Liver (tissue), 3 donors: ENCODE measurements at regions not wholly inside any gene's neighbourhood (a gene's known extent, or its start where the extent isn't known, plus 50 kb on each side); places are given as distances from the start of the nearest gene placed in this dataset.

ENCODE experiments used
- ATF3 ChIP-seq: IDR thresholded peaks from 2 replicates; pipeline ENCODE4 v1.6.1; 2016; ENCODE audit warnings: antibody characterized with exemption
- CTCF ChIP-seq: fragments of 150-350 bp; IDR thresholded peaks from 2 replicates; pipeline ENCODE4 v1.5.1; 2017; ENCODE audit warnings: improper control_type of control experiment, low read depth, low read length; ENCODE audit not compliant: missing input control
- FOXA2 ChIP-seq: IDR thresholded peaks from 2 replicates; pipeline ENCODE4 v1.6.1; 2016; ENCODE audit warnings: antibody characterized with exemption
- GABPA ChIP-seq, 2 donors: IDR thresholded peaks in 1 of 2; conservative IDR thresholded peaks in 1 of 2; 2 replicates each; pipeline ENCODE4 v1.6.1; 2016; ENCODE audit warnings: antibody characterized with exemption in 2 of 2, mild to moderate bottlenecking in 1 of 2, moderate library complexity in 1 of 2
- JUND ChIP-seq, 2 donors: IDR thresholded peaks; 2 replicates each; pipeline ENCODE4 v1.6.1; 2016; ENCODE audit warnings: antibody characterized with exemption in 2 of 2
- MAX ChIP-seq: IDR thresholded peaks from 2 replicates; pipeline ENCODE4 v1.6.1; 2016; ENCODE audit warnings: antibody characterized with exemption
- NR2F2 ChIP-seq: IDR thresholded peaks from 2 replicates; pipeline ENCODE4 v1.6.1; 2016; ENCODE audit warnings: antibody characterized with exemption
- REST ChIP-seq: IDR thresholded peaks from 2 replicates; pipeline ENCODE4 v1.6.1; 2016; ENCODE audit warnings: antibody characterized with exemption, mild to moderate bottlenecking
- TAF1 ChIP-seq: conservative IDR thresholded peaks from 2 replicates; pipeline ENCODE4 v1.6.1; 2016; ENCODE audit warnings: antibody characterized with exemption, mild to moderate bottlenecking
- YY1 ChIP-seq: IDR thresholded peaks from 2 replicates; pipeline ENCODE4 v1.6.1; 2016; ENCODE audit warnings: antibody characterized with exemption, mild to moderate bottlenecking
- ZBTB33 ChIP-seq: IDR thresholded peaks from 2 replicates; pipeline ENCODE4 v1.6.1; 2016; ENCODE audit warnings: antibody characterized with exemption
- donor health status: healthy.
- donor health status: healthy.

GRCh38 chr22:49351761-49352227 lies 475.9 kb downstream of the BRD1 start:
- TF ChIP-seq YY1 (no peak), CTCF (no peak), ATF3 (no peak), GABPA (IDR thresholded peaks at IDR 0.05 in 1 of 2, conservative IDR thresholded peaks at IDR 0.05 in 1 of 2) (no peak), NR2F2 (no peak), REST (no peak), FOXA2 (no peak), JUND (IDR thresholded peaks at IDR 0.05) (no peak), TAF1 (no peak), ZBTB33 (no peak), MAX (no peak)
